ENCODE measurements at regions not wholly inside any gene's neighbourhood (a gene's known extent, or its start where the extent isn't known, plus 50 kb on each side); places are given as distances from the start of the nearest gene placed in this dataset.

DNA sequence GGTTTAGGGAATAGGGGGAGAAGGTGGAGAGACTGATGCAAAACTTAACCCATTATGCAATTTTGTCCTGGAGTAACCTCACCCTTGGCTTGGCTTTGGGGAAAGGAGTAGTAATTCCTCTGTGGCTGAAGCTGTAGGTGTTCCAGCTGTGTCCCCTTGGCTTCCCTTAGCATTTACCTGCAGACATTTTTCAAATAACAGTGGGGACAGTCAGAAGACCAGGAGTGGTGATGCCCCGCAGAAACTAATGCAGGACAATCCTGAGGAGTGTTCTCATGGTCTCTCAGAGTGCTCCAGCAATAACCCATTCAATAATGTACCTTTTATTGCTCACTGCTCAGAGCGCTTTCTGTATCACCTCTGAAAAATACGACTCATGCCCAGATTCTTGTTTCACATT is 282.1 kb downstream of the ZEB1 start:
- TF ChIP-seq, protein P1, sequence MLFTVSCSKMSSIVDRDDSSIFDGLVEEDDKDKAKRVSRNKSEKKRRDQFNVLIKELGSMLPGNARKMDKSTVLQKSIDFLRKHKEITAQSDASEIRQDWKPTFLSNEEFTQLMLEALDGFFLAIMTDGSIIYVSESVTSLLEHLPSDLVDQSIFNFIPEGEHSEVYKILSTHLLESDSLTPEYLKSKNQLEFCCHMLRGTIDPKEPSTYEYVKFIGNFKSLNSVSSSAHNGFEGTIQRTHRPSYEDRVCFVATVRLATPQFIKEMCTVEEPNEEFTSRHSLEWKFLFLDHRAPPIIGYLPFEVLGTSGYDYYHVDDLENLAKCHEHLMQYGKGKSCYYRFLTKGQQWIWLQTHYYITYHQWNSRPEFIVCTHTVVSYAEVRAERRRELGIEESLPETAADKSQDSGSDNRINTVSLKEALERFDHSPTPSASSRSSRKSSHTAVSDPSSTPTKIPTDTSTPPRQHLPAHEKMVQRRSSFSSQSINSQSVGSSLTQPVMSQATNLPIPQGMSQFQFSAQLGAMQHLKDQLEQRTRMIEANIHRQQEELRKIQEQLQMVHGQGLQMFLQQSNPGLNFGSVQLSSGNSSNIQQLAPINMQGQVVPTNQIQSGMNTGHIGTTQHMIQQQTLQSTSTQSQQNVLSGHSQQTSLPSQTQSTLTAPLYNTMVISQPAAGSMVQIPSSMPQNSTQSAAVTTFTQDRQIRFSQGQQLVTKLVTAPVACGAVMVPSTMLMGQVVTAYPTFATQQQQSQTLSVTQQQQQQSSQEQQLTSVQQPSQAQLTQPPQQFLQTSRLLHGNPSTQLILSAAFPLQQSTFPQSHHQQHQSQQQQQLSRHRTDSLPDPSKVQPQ (CRISPR knock-in tag; IDR thresholded peaks at IDR 0.05; ENCODE audit: borderline replicate concordance), result no peak
- no peak for TF ChIP-seq RAD51 (IDR thresholded peaks at IDR 0.05; ENCODE audit: borderline replicate concordance, low read depth)
- TF ChIP-seq EP300 (IDR thresholded peaks at IDR 0.05; ENCODE audit: low read length), result no peak
- TF ChIP-seq, protein P2, sequence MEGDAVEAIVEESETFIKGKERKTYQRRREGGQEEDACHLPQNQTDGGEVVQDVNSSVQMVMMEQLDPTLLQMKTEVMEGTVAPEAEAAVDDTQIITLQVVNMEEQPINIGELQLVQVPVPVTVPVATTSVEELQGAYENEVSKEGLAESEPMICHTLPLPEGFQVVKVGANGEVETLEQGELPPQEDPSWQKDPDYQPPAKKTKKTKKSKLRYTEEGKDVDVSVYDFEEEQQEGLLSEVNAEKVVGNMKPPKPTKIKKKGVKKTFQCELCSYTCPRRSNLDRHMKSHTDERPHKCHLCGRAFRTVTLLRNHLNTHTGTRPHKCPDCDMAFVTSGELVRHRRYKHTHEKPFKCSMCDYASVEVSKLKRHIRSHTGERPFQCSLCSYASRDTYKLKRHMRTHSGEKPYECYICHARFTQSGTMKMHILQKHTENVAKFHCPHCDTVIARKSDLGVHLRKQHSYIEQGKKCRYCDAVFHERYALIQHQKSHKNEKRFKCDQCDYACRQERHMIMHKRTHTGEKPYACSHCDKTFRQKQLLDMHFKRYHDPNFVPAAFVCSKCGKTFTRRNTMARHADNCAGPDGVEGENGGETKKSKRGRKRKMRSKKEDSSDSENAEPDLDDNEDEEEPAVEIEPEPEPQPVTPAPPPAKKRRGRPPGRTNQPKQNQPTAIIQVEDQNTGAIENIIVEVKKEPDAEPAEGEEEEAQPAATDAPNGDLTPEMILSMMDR (IDR thresholded peaks at IDR 0.05 in 2 of 3, conservative IDR thresholded peaks at IDR 0.05 in 1 of 3; ENCODE audit: insufficient read depth in 2 of 3, low read depth in 1 of 3, low read length in 3 of 3), result no peak
- TF ChIP-seq GABPA (tag; conservative IDR thresholded peaks at IDR 0.05; ENCODE audit: low read depth), result no peak
